SK-N-SH (cell line): ENCODE measurements at regions not wholly inside any gene's neighbourhood (a gene's known extent, or its start where the extent isn't known, plus 50 kb on each side); places are given as distances from the start of the nearest gene placed in this dataset.

Experiments
- CTCF ChIA-PET: fragments of 300-600, 350-600 bp; formaldehyde crosslinking; extraction: SDS; loops from one replicate; lab custom pipeline; 2021; lab: Yijun Ruan, JAX
- POLR2A ChIA-PET: fragments of 350-600 bp; sonication (Branson Sonifier 250); formaldehyde crosslinking; extraction: SDS; loops from one replicate; lab custom pipeline; 2020; ENCODE audit warnings: antibody characterized with exemption, inconsistent platforms; lab: Yijun Ruan, JAX
- DNase-seq: peaks from one replicate; pipeline ENCODE4 v3.0.0; 2012
- H2AFZ ChIP-seq: fragments of 200-600 bp; sonication (generic); 2 replicates; pipeline ENCODE4 v1.8.1; 2016; ENCODE audit warnings: antibody characterized with exemption, mild to moderate bottlenecking, low read depth
- H3F3A ChIP-seq: fragments of 200-600 bp; sonication (generic); replicated peaks from 2 replicates; pipeline ENCODE3; 2016; ENCODE audit warnings: antibody characterized with exemption, mild to moderate bottlenecking; ENCODE audit not compliant: insufficient read depth
- H3K27ac ChIP-seq, 2 experiments: fragments of 200-500 bp in 1 of 2; fragments of 200-600 bp in 1 of 2; sonication (Bioruptor generic) in 1 of 2; sonication (generic), shearing (Covaris generic) in 1 of 2; 2 replicates each; pipeline versions ENCODE4 v1.5.1 to v1.6.1; 2014 to 2016; ENCODE audit warnings: low read depth in 2 of 2, inconsistent platforms in 1 of 2, low read length in 1 of 2, mild to moderate bottlenecking in 1 of 2, mixed read lengths in 1 of 2
- H3K27me3 ChIP-seq: fragments of 200-600 bp; sonication (generic), shearing (Covaris generic); 2 replicates; pipeline ENCODE4 v1.6.1; 2016; ENCODE audit warnings: mixed run types; ENCODE audit not compliant: insufficient read depth
- H3K36me3 ChIP-seq, 2 experiments: fragments of 200-500 bp in 1 of 2; fragments of 200-600 bp in 1 of 2; sonication (Bioruptor generic) in 1 of 2; sonication (generic) in 1 of 2; replicated peaks in 1 of 2; 2 replicates each; pipeline versions ENCODE3 to v1.5.1; 2014 to 2016; ENCODE audit warnings: low read length in 1 of 2, mild to moderate bottlenecking in 1 of 2; ENCODE audit not compliant: insufficient read depth in 2 of 2, control insufficient read depth in 1 of 2
- H3K4me1 ChIP-seq, 2 experiments: fragments of 200-500 bp in 1 of 2; fragments of 200-600 bp in 1 of 2; sonication (Bioruptor generic) in 1 of 2; sonication (generic), shearing (Covaris generic) in 1 of 2; 2 replicates each; pipeline versions ENCODE4 v1.5.1 to v1.6.1; 2014 to 2016; ENCODE audit warnings: low read depth in 1 of 2, low read length in 1 of 2, mixed run types in 1 of 2; ENCODE audit not compliant: insufficient read depth in 2 of 2, control insufficient read depth in 1 of 2
- H3K4me2 ChIP-seq: fragments of 200-600 bp; sonication (generic), shearing (Covaris generic); 2 replicates; pipeline ENCODE4 v1.6.1; 2017; ENCODE audit warnings: mixed run types
- H3K4me3 ChIP-seq, 2 experiments: fragments of 200-500 bp in 1 of 2; fragments of 200-600 bp in 1 of 2; sonication (Bioruptor generic) in 1 of 2; sonication (generic), shearing (Covaris generic) in 1 of 2; 2 replicates each; pipeline versions ENCODE4 v1.5.1 to v1.8.1; 2014 to 2016; ENCODE audit warnings: low read depth in 2 of 2, inconsistent platforms in 1 of 2, low read length in 1 of 2, mild to moderate bottlenecking in 1 of 2, mixed read lengths in 1 of 2, moderate library complexity in 1 of 2
- H3K79me2 ChIP-seq: fragments of 200-600 bp; sonication (generic); 2 replicates; pipeline ENCODE4 v1.8.1; 2017; ENCODE audit warnings: mild to moderate bottlenecking; ENCODE audit not compliant: insufficient read depth
- H3K9ac ChIP-seq: fragments of 200-600 bp; sonication (generic); 2 replicates; pipeline ENCODE4 v1.6.1; 2017; ENCODE audit warnings: mixed run types
- H3K9me2 ChIP-seq: fragments of 200-600 bp; sonication (generic); 2 replicates; pipeline ENCODE4 v1.6.1; 2017; ENCODE audit warnings: mixed run types
- H3K9me3 ChIP-seq: fragments of 200-600 bp; sonication (generic); 2 replicates; pipeline ENCODE4 v1.6.1; 2017; ENCODE audit warnings: mixed run types, mild to moderate bottlenecking, moderate library complexity
- H4K20me1 ChIP-seq: fragments of 200-600 bp; sonication (generic); 2 replicates; pipeline ENCODE4 v1.6.1; 2017; ENCODE audit warnings: mild to moderate bottlenecking, mixed run types; ENCODE audit not compliant: insufficient read depth
- CHD2 ChIP-seq: fragments of 150-350 bp; IDR thresholded peaks from 2 replicates; pipeline ENCODE4 v1.6.1; 2018; ENCODE audit warnings: low read length; ENCODE audit not compliant: partially characterized antibody
- EP300 ChIP-seq, 2 experiments: IDR thresholded peaks; 2 replicates each; pipeline versions ENCODE4 v1.4.0 to v1.6.1; 2012; ENCODE audit warnings: borderline replicate concordance in 1 of 2, low read depth in 1 of 2, low read length in 1 of 2
- GABPA ChIP-seq: IDR thresholded peaks from 2 replicates; pipeline ENCODE4 v1.4.0; 2012; ENCODE audit warnings: low read depth, mild to moderate bottlenecking
- IRF3 ChIP-seq: fragments of 150-350 bp; IDR thresholded peaks from 2 replicates; pipeline ENCODE4 v1.6.1; 2016; ENCODE audit warnings: mild to moderate bottlenecking, low read depth, low read length
- JUND ChIP-seq: IDR thresholded peaks from 2 replicates; pipeline ENCODE4 v1.4.0; 2012
- MAX ChIP-seq: IDR thresholded peaks from 2 replicates; pipeline ENCODE4 v1.4.0; 2012; ENCODE audit warnings: low read depth
- NFIC ChIP-seq: IDR thresholded peaks from 2 replicates; pipeline ENCODE4 v1.4.0; 2012; ENCODE audit warnings: borderline replicate concordance
- REST ChIP-seq: IDR thresholded peaks from 2 replicates; pipeline ENCODE4 v1.6.1; 2012; ENCODE audit warnings: mild to moderate bottlenecking, low read depth, low read length, moderate library complexity
- RFX5 ChIP-seq: IDR thresholded peaks from 2 replicates; pipeline ENCODE4 v1.6.1; 2012; ENCODE audit warnings: mild to moderate bottlenecking, improper control_type of control experiment, low read length
- SMC3 ChIP-seq: IDR thresholded peaks from 2 replicates; pipeline ENCODE4 v1.6.1; 2012; ENCODE audit warnings: low read depth, low read length, improper control_type of control experiment
- TAF1 ChIP-seq: IDR thresholded peaks from 2 replicates; pipeline ENCODE4 v1.6.1; 2012; ENCODE audit warnings: low read depth, mild to moderate bottlenecking, low read length, moderate library complexity, borderline replicate concordance
- TEAD4 ChIP-seq: IDR thresholded peaks from 2 replicates; pipeline ENCODE4 v1.4.0; 2012; ENCODE audit warnings: mild to moderate bottlenecking, borderline replicate concordance; ENCODE audit not compliant: insufficient read depth
- WGBS: methylation state at CpG from one replicate; pipeline ENCODE4 v1.1.6; 2017; ENCODE audit warnings: low lambda C conversion rate; 5-methylcytosine and 5-hydroxymethylcytosine counted together

- TF ChIP-seq REST, result no peak
These were observed 133.0 kb downstream of the SAMD5 start (continued) for GRCh38 chr6:147641511-147641910.

- ChIA-PET CTCF (no interaction called here), POLR2A (no interaction called here)
- Histone ChIP-seq H3K79me2 (no peaks in the 10 kb centered on the region), H2AFZ (no peak overlapping the region), H3K9ac (no peak overlapping the region), H4K20me1 (no peaks in the 10 kb centered on the region), H3K4me3 (no peak overlapping the region), H3K27ac (no peak overlapping the region), H3K9me3 (no peaks in the 10 kb centered on the region), H3K4me2 (no peak overlapping the region), H3K9me2 (no peaks in the 10 kb centered on the region), H3F3A (no peaks in the 10 kb centered on the region), H3K4me1 (no peaks in the 10 kb centered on the region; a peak in 1 of 4 replicates), H3K36me3 (no peaks in the 10 kb centered on the region), H3K27me3 (no peaks in the 10 kb centered on the region)
- no peak for TF ChIP-seq NFIC
- TF ChIP-seq EP300 (IDR thresholded peaks at IDR 0.05; ENCODE audit: borderline replicate concordance in 1 of 2, low read depth in 1 of 2, low read length in 1 of 2), result no peak
- TF ChIP-seq IRF3, result no peak
- no peak for TF ChIP-seq SMC3
- no peak for DNase-seq
- WGBS, result 22% methylated on average over 3 of the region's 3 CpGs
These were observed 134.0 kb downstream of the SAMD5 start for GRCh38 chr6:147642458-147642857.

GRCh38 chr6:147643341-147644200 lies 135.1 kb downstream of the SAMD5 start:
- H3K9ac ChIP-seq, result no peak overlapping the region
- 5% methylated on average over 4 of the region's 4 CpGs for WGBS

More at GRCh38 chr6:147643341-147644200, 135.1 kb downstream of the SAMD5 start:
- Histone ChIP-seq H2AFZ (no peak overlapping the region), H3K27me3 (no peaks in the 10 kb centered on the region), H3K27ac (no peak overlapping the region), H4K20me1 (no peaks in the 10 kb centered on the region), H3K9me2 (no peaks in the 10 kb centered on the region), H3K4me2 (no peak overlapping the region), H3K4me3 (no peak overlapping the region), H3K9me3 (no peaks in the 10 kb centered on the region), H3F3A (no peaks in the 10 kb centered on the region), H3K79me2 (no peaks in the 10 kb centered on the region), H3K4me1 (no peaks in the 10 kb centered on the region; a peak in 1 of 4 replicates), H3K36me3 (no peaks in the 10 kb centered on the region)
- DNase-seq, result no peak
- CTCF ChIA-PET, result no interaction called here
- TF ChIP-seq EP300 (IDR thresholded peaks at IDR 0.05; ENCODE audit: borderline replicate concordance in 1 of 2, low read depth in 1 of 2, low read length in 1 of 2) (no peak), TAF1 (no peak), GABPA (no peak), MAX (no peak), RFX5 (no peak), CHD2 (no peak), TEAD4 (no peak), JUND (no peak)
- POLR2A ChIA-PET, result no interaction called here
